ENCODE measurements at regions not wholly inside any gene's neighbourhood (a gene's known extent, or its start where the extent isn't known, plus 50 kb on each side); places are given as distances from the start of the nearest gene placed in this dataset.
A peak's percentile ranks its signal among the peaks of the same experiment; 100 is the strongest.

DNA sequence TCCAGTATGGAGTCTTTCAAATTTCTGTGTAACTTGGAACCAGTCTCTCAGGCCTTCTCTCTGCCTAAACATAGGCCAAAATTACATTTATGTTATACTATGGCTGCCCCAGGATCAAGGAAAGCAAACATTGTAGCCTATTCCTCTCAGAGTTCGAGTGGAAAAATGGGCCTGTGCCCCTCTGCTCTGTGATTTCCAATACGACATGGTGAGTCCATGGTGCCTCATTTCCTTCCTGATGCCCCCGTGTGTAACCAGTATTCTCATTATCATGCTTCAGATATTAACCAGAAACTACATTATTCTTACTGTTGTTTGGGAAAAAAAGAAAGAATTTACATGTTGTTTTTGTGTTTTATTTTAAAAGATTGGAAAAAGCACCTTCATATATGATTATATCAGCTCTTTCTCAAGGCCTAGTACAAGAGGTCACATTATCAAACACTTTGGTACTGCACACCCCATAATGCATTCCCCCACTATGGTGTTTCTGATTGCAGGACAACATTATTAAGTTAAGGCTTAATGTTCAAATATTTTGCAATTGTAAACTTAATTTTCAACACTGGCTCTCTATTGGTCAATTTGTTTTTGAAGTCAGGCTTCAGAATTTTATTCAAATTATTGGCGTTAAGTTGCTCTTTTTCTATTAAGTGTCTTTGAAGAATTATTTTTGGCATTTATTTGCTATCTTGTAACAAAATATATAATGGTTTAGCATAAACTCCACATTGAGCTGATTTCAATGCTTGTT, 151.8 kb upstream of the SLC27A6 start:
- TF ChIP-seq, protein P1, sequence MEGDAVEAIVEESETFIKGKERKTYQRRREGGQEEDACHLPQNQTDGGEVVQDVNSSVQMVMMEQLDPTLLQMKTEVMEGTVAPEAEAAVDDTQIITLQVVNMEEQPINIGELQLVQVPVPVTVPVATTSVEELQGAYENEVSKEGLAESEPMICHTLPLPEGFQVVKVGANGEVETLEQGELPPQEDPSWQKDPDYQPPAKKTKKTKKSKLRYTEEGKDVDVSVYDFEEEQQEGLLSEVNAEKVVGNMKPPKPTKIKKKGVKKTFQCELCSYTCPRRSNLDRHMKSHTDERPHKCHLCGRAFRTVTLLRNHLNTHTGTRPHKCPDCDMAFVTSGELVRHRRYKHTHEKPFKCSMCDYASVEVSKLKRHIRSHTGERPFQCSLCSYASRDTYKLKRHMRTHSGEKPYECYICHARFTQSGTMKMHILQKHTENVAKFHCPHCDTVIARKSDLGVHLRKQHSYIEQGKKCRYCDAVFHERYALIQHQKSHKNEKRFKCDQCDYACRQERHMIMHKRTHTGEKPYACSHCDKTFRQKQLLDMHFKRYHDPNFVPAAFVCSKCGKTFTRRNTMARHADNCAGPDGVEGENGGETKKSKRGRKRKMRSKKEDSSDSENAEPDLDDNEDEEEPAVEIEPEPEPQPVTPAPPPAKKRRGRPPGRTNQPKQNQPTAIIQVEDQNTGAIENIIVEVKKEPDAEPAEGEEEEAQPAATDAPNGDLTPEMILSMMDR (IDR thresholded peaks at IDR 0.05), result no peak
- H3K27me3 Mint-ChIP-seq (ENCODE audit: low read depth, poor library complexity), result no peaks in the 10 kb centered on the region
- H3K27ac Mint-ChIP-seq, result peak overlapping the region; percentile 18
- peaks cover 21% of the 10 kb centered on the region for H3K9me3 Mint-ChIP-seq
- H3K36me3 Mint-ChIP-seq (ENCODE audit: low read depth), result peaks cover 6% of the 10 kb centered on the region
- no peak overlapping the region for H3K4me3 Mint-ChIP-seq
- DNase-seq, result no peak
- H3K4me1 Mint-ChIP-seq, result peaks cover 13% of the 10 kb centered on the region

DNA sequence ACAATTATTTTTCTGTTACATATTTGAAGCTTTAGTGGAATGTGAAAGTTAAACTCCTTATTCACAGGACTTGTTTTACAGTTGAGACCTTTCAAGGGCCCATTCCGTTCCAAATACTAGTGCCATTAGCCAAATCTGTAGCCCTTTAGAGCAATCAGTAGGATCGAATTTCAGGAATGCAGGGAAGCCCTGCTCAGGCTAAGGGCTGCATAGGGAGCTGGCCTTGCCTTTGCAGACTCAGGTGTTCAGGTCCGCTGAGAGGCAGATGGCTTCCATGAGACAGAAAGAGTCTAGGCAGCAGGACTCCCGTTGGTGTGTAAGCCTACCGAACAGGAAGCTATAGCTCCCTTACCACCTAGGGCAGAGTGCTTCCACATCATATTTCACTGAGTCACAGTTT, 150.1 kb upstream of the SLC27A6 start:
- Mint-ChIP-seq H3K27ac (no peak overlapping the region), H3K27me3 (ENCODE audit: low read depth, poor library complexity) (no peaks in the 10 kb centered on the region), H3K4me1 (peaks cover 13% of the 10 kb centered on the region), H3K36me3 (ENCODE audit: low read depth) (peaks cover 4% of the 10 kb centered on the region), H3K9me3 (peaks cover 21% of the 10 kb centered on the region), H3K4me3 (no peak overlapping the region)
- peak; percentile 18 for DNase-seq
- TF ChIP-seq, protein P1 (IDR thresholded peaks at IDR 0.05), result no peak

DNA sequence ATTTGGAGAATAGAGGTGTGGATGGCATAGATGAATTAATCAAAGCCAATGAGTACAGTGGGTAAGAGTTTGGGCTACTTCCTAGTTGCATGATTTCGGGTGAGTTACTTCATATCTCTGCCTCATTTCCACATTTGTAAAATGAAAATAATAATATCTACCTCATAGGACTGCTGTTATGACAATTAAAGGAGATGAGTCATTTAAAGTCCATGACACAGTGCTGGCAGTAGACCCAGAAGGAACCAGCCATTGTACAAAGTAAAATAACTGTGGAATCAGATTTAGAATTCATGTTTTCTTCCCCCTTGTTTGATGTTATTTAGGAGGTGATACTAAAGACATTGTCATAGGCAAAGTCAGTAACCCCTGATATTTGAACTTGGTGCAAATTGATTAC, 139.5 kb upstream of the SLC27A6 start:
- TF ChIP-seq, protein P1 (IDR thresholded peaks at IDR 0.05), result no peak
- Mint-ChIP-seq H3K4me3 (no peak overlapping the region), H3K36me3 (ENCODE audit: low read depth) (no peaks in the 10 kb centered on the region), H3K27me3 (ENCODE audit: low read depth, poor library complexity) (no peaks in the 10 kb centered on the region), H3K9me3 (peaks cover 5% of the 10 kb centered on the region), H3K27ac (no peak overlapping the region), H3K4me1 (peaks cover 20% of the 10 kb centered on the region)
- DNase-seq, result no peak

DNA sequence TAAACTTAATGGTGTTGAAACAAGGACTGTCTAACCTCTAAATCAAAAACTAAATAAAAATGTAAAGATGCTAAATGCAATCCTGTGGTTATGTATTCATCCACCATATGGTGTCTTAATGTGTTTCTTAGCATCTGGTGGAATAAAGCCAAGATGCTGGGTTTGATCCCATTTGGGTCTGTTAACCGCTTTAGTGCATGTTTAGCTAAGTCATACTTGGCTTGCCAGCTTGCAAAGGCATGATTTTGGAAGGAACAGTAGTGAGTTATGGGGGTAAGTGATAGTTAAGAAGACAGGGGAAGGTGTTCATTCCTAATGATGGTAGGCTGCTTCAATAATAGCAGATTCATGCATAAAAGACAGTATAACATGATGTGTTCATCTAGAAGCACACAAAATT, 139.0 kb upstream of the SLC27A6 start:
- H3K27me3 Mint-ChIP-seq (ENCODE audit: low read depth, poor library complexity), result no peaks in the 10 kb centered on the region
- H3K4me3 Mint-ChIP-seq, result no peak overlapping the region
- peaks cover 5% of the 10 kb centered on the region for H3K9me3 Mint-ChIP-seq
- H3K36me3 Mint-ChIP-seq (ENCODE audit: low read depth), result no peaks in the 10 kb centered on the region
- no peak overlapping the region for H3K27ac Mint-ChIP-seq
- no peak for DNase-seq
- peaks cover 20% of the 10 kb centered on the region for H3K4me1 Mint-ChIP-seq
- TF ChIP-seq, protein P1 (IDR thresholded peaks at IDR 0.05), result no peak

DNA sequence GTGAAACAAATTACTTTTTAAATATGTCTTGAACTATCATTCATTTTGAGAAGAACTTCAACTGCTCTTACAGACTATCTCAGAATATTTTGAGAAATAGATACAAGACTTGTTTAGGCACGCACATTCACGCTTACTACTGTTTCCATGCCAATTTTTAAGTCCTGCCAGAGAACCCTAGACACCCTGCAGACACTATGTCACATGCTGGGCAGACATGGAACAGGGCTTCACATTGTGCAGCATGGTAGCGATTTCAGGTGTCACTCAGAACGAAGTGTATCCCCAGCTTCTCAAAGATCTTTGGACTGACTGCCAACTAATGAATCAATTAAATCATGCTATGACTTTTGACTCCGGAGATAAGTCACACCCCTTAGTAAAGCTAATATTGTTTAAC, 128.7 kb upstream of the SLC27A6 start:
- no peak for DNase-seq
- H3K27ac Mint-ChIP-seq, result no peak overlapping the region
- no peaks in the 10 kb centered on the region for H3K27me3 Mint-ChIP-seq (ENCODE audit: low read depth, poor library complexity)
- H3K9me3 Mint-ChIP-seq, result peaks cover 9% of the 10 kb centered on the region
- H3K36me3 Mint-ChIP-seq (ENCODE audit: low read depth), result no peaks in the 10 kb centered on the region
- H3K4me1 Mint-ChIP-seq, result peaks cover 35% of the 10 kb centered on the region
- H3K4me3 Mint-ChIP-seq, result no peak overlapping the region
- TF ChIP-seq, protein P1 (IDR thresholded peaks at IDR 0.05), result no peak

DNA sequence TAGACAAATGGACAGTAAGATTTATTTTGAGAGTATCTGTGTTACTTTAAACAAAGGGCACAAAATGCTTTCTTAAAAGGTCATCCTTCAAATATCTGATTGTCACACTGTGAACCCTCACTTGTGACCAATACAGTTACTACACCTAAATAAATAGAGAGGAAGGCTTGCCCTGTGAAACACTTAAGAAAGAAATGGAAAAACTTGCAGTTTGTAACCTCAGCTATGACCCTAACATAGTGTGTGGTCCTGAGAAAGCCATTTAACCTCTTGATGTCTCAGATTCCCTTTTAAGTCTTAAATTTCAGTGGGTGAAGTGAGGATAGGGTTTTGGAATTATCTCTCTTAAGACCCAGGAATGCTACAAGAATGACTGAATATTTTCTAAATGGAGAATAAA, 126.7 kb upstream of the SLC27A6 start:
- Mint-ChIP-seq H3K36me3 (ENCODE audit: low read depth) (no peaks in the 10 kb centered on the region), H3K27ac (peak overlapping the region; percentile 50), H3K9me3 (no peaks in the 10 kb centered on the region), H3K4me3 (no peak overlapping the region), H3K27me3 (ENCODE audit: low read depth, poor library complexity) (no peaks in the 10 kb centered on the region), H3K4me1 (peaks cover 35% of the 10 kb centered on the region)
- TF ChIP-seq, protein P1 (IDR thresholded peaks at IDR 0.05), result no peak
- no peak for DNase-seq
